Endothelial cell of umbilical vein (primary cell): ENCODE measurements at regions not wholly inside any gene's neighbourhood (a gene's known extent, or its start where the extent isn't known, plus 50 kb on each side); places are given as distances from the start of the nearest gene placed in this dataset.

Experiments
- EZH2 ChIP-seq: IDR thresholded peaks from 2 replicates; pipeline ENCODE4 v1.6.1; 2012; ENCODE audit warnings: borderline replicate concordance, low read depth, mild to moderate bottlenecking, moderate library complexity, low read length, inconsistent platforms; ENCODE audit not compliant: severe bottlenecking
- FOS ChIP-seq: IDR thresholded peaks from 2 replicates; pipeline ENCODE4 v1.6.1; 2011; ENCODE audit warnings: mild to moderate bottlenecking, low read length, moderate library complexity, borderline replicate concordance; ENCODE audit not compliant: insufficient read depth
- JUN ChIP-seq: IDR thresholded peaks from 2 replicates; pipeline ENCODE4 v1.6.1; 2011; ENCODE audit warnings: borderline replicate concordance, low read depth; ENCODE audit not compliant: insufficient read length, insufficient read depth
- MAX ChIP-seq: IDR thresholded peaks from 2 replicates; pipeline ENCODE4 v1.6.1; 2011; ENCODE audit not compliant: insufficient read depth, insufficient read length
- POLR2A ChIP-seq: IDR thresholded peaks from 2 replicates; pipeline ENCODE4 v1.6.1; 2012; ENCODE audit warnings: low read depth, mild to moderate bottlenecking, control low read depth, low read length
- POLR2AphosphoS5 ChIP-seq: IDR thresholded peaks from 2 replicates; pipeline ENCODE4 v1.6.1; 2012; ENCODE audit warnings: low read depth, mild to moderate bottlenecking, control low read depth, low read length, moderate library complexity; ENCODE audit not compliant: insufficient read depth
- TF ChIP-seq, protein P1 (sequence below), 2 donors: IDR thresholded peaks; 1 replicate in 1 of 2; 2 replicates in 1 of 2; pipeline ENCODE4 v1.5.1; 2011; ENCODE audit warnings: low read length in 2 of 2, mild to moderate bottlenecking in 2 of 2, moderate library complexity in 2 of 2, control low read depth in 1 of 2, inconsistent platforms in 1 of 2, low read depth in 1 of 2; ENCODE audit not compliant: insufficient read depth in 1 of 2; ENCODE audit errors: extremely low read depth in 1 of 2

GRCh38 chr7:3177271-3177670 is 123.8 kb upstream of the SDK1 start:
- TF ChIP-seq, protein P1, sequence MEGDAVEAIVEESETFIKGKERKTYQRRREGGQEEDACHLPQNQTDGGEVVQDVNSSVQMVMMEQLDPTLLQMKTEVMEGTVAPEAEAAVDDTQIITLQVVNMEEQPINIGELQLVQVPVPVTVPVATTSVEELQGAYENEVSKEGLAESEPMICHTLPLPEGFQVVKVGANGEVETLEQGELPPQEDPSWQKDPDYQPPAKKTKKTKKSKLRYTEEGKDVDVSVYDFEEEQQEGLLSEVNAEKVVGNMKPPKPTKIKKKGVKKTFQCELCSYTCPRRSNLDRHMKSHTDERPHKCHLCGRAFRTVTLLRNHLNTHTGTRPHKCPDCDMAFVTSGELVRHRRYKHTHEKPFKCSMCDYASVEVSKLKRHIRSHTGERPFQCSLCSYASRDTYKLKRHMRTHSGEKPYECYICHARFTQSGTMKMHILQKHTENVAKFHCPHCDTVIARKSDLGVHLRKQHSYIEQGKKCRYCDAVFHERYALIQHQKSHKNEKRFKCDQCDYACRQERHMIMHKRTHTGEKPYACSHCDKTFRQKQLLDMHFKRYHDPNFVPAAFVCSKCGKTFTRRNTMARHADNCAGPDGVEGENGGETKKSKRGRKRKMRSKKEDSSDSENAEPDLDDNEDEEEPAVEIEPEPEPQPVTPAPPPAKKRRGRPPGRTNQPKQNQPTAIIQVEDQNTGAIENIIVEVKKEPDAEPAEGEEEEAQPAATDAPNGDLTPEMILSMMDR (IDR thresholded peaks at IDR 0.05; ENCODE audit: extremely low read depth in 1 of 2, insufficient read depth in 1 of 2, low read depth in 1 of 2, low read length in 2 of 2), result no peak
- TF ChIP-seq POLR2A, result no peak
- TF ChIP-seq EZH2, result no peak
- TF ChIP-seq MAX, result no peak
- TF ChIP-seq POLR2AphosphoS5, result no peak
- no peak for TF ChIP-seq FOS
- no peak for TF ChIP-seq JUN
